SK-N-SH (cell line): ENCODE measurements at regions not wholly inside any gene's neighbourhood (a gene's known extent, or its start where the extent isn't known, plus 50 kb on each side); places are given as distances from the start of the nearest gene placed in this dataset.

Source experiments
- CTCF ChIA-PET: fragments of 300-600, 350-600 bp; formaldehyde crosslinking; extraction: SDS; loops from one replicate; lab custom pipeline; 2021; lab: Yijun Ruan, JAX
- POLR2A ChIA-PET: fragments of 350-600 bp; sonication (Branson Sonifier 250); formaldehyde crosslinking; extraction: SDS; loops from one replicate; lab custom pipeline; 2020; ENCODE audit warnings: antibody characterized with exemption, inconsistent platforms; lab: Yijun Ruan, JAX
- DNase-seq: peaks from one replicate; pipeline ENCODE4 v3.0.0; 2012
- H2AFZ ChIP-seq: fragments of 200-600 bp; sonication (generic); 2 replicates; pipeline ENCODE4 v1.8.1; 2016; ENCODE audit warnings: antibody characterized with exemption, mild to moderate bottlenecking, low read depth
- H3F3A ChIP-seq: fragments of 200-600 bp; sonication (generic); replicated peaks from 2 replicates; pipeline ENCODE3; 2016; ENCODE audit warnings: antibody characterized with exemption, mild to moderate bottlenecking; ENCODE audit not compliant: insufficient read depth
- H3K27ac ChIP-seq, 2 experiments: fragments of 200-500 bp in 1 of 2; fragments of 200-600 bp in 1 of 2; sonication (Bioruptor generic) in 1 of 2; sonication (generic), shearing (Covaris generic) in 1 of 2; 2 replicates each; pipeline versions ENCODE4 v1.5.1 to v1.6.1; 2014 to 2016; ENCODE audit warnings: low read depth in 2 of 2, inconsistent platforms in 1 of 2, low read length in 1 of 2, mild to moderate bottlenecking in 1 of 2, mixed read lengths in 1 of 2
- H3K27me3 ChIP-seq: fragments of 200-600 bp; sonication (generic), shearing (Covaris generic); 2 replicates; pipeline ENCODE4 v1.6.1; 2016; ENCODE audit warnings: mixed run types; ENCODE audit not compliant: insufficient read depth
- H3K36me3 ChIP-seq, 2 experiments: fragments of 200-500 bp in 1 of 2; fragments of 200-600 bp in 1 of 2; sonication (Bioruptor generic) in 1 of 2; sonication (generic) in 1 of 2; replicated peaks in 1 of 2; 2 replicates each; pipeline versions ENCODE3 to v1.5.1; 2014 to 2016; ENCODE audit warnings: low read length in 1 of 2, mild to moderate bottlenecking in 1 of 2; ENCODE audit not compliant: insufficient read depth in 2 of 2, control insufficient read depth in 1 of 2
- H3K4me1 ChIP-seq, 2 experiments: fragments of 200-500 bp in 1 of 2; fragments of 200-600 bp in 1 of 2; sonication (Bioruptor generic) in 1 of 2; sonication (generic), shearing (Covaris generic) in 1 of 2; 2 replicates each; pipeline versions ENCODE4 v1.5.1 to v1.6.1; 2014 to 2016; ENCODE audit warnings: low read depth in 1 of 2, low read length in 1 of 2, mixed run types in 1 of 2; ENCODE audit not compliant: insufficient read depth in 2 of 2, control insufficient read depth in 1 of 2
- H3K4me2 ChIP-seq: fragments of 200-600 bp; sonication (generic), shearing (Covaris generic); 2 replicates; pipeline ENCODE4 v1.6.1; 2017; ENCODE audit warnings: mixed run types
- H3K4me3 ChIP-seq, 2 experiments: fragments of 200-500 bp in 1 of 2; fragments of 200-600 bp in 1 of 2; sonication (Bioruptor generic) in 1 of 2; sonication (generic), shearing (Covaris generic) in 1 of 2; 2 replicates each; pipeline versions ENCODE4 v1.5.1 to v1.8.1; 2014 to 2016; ENCODE audit warnings: low read depth in 2 of 2, inconsistent platforms in 1 of 2, low read length in 1 of 2, mild to moderate bottlenecking in 1 of 2, mixed read lengths in 1 of 2, moderate library complexity in 1 of 2
- H3K79me2 ChIP-seq: fragments of 200-600 bp; sonication (generic); 2 replicates; pipeline ENCODE4 v1.8.1; 2017; ENCODE audit warnings: mild to moderate bottlenecking; ENCODE audit not compliant: insufficient read depth
- H3K9ac ChIP-seq: fragments of 200-600 bp; sonication (generic); 2 replicates; pipeline ENCODE4 v1.6.1; 2017; ENCODE audit warnings: mixed run types
- H3K9me2 ChIP-seq: fragments of 200-600 bp; sonication (generic); 2 replicates; pipeline ENCODE4 v1.6.1; 2017; ENCODE audit warnings: mixed run types
- H3K9me3 ChIP-seq: fragments of 200-600 bp; sonication (generic); 2 replicates; pipeline ENCODE4 v1.6.1; 2017; ENCODE audit warnings: mixed run types, mild to moderate bottlenecking, moderate library complexity
- H4K20me1 ChIP-seq: fragments of 200-600 bp; sonication (generic); 2 replicates; pipeline ENCODE4 v1.6.1; 2017; ENCODE audit warnings: mild to moderate bottlenecking, mixed run types; ENCODE audit not compliant: insufficient read depth
- CTCF ChIP-seq: fragments of 200-600 bp; sonication (generic); IDR thresholded peaks from 2 replicates; pipeline ENCODE4 v1.6.1; 2017; ENCODE audit warnings: antibody characterized with exemption, mild to moderate bottlenecking, moderate library complexity
- EZH2phosphoT487 ChIP-seq: fragments of 200-600 bp; sonication (generic); IDR thresholded peaks from 2 replicates; pipeline ENCODE4 v1.6.1; 2017; ENCODE audit warnings: low read depth, mixed run types, mild to moderate bottlenecking, antibody characterized with exemption, moderate library complexity, borderline replicate concordance
- FOSL2 ChIP-seq: IDR thresholded peaks from 2 replicates; pipeline ENCODE4 v1.4.0; 2012; ENCODE audit warnings: low read depth, mild to moderate bottlenecking, moderate library complexity, borderline replicate concordance
- FOXJ3 ChIP-seq: sonication (generic); formaldehyde crosslinking; IDR thresholded peaks from 2 replicates; pipeline ENCODE4 v1.5.1; 2020; ENCODE audit warnings: mild to moderate bottlenecking, missing genetic modification reagents
- FOXM1 ChIP-seq: IDR thresholded peaks from 2 replicates; pipeline ENCODE4 v1.4.0; 2012; ENCODE audit warnings: low read depth, mild to moderate bottlenecking
- GABPA ChIP-seq: IDR thresholded peaks from 2 replicates; pipeline ENCODE4 v1.4.0; 2012; ENCODE audit warnings: low read depth, mild to moderate bottlenecking
- GATA2 ChIP-seq: sonication (generic); formaldehyde crosslinking; IDR thresholded peaks from 2 replicates; pipeline ENCODE4 v1.5.0; 2020; ENCODE audit warnings: mild to moderate bottlenecking, missing genetic modification reagents
- JUND ChIP-seq: IDR thresholded peaks from 2 replicates; pipeline ENCODE4 v1.4.0; 2012
- MAX ChIP-seq: IDR thresholded peaks from 2 replicates; pipeline ENCODE4 v1.4.0; 2012; ENCODE audit warnings: low read depth
- MEF2A ChIP-seq: IDR thresholded peaks from 2 replicates; pipeline ENCODE4 v1.4.0; 2012; ENCODE audit warnings: low read depth, borderline replicate concordance
- NFIC ChIP-seq: IDR thresholded peaks from 2 replicates; pipeline ENCODE4 v1.4.0; 2012; ENCODE audit warnings: borderline replicate concordance
- RXRA ChIP-seq: IDR thresholded peaks from 2 replicates; pipeline ENCODE4 v1.4.0; 2012; ENCODE audit warnings: low read depth, mild to moderate bottlenecking, borderline replicate concordance
- TAF1 ChIP-seq: IDR thresholded peaks from 2 replicates; pipeline ENCODE4 v1.6.1; 2012; ENCODE audit warnings: low read depth, mild to moderate bottlenecking, low read length, moderate library complexity, borderline replicate concordance
- TCF12 ChIP-seq: IDR thresholded peaks from 2 replicates; pipeline ENCODE4 v1.4.0; 2012
- USF1 ChIP-seq: IDR thresholded peaks from 2 replicates; pipeline ENCODE4 v1.4.0; 2012; ENCODE audit warnings: low read depth, borderline replicate concordance
- USF2 ChIP-seq: fragments of 150-350 bp; IDR thresholded peaks from 2 replicates; pipeline ENCODE4 v1.6.1; 2017; ENCODE audit warnings: antibody characterized with exemption, low read length, low read depth, borderline replicate concordance
- YY1 ChIP-seq: IDR thresholded peaks from 2 replicates; pipeline ENCODE4 v1.4.0; 2012; ENCODE audit warnings: low read depth, mild to moderate bottlenecking
- WGBS: methylation state at CpG from one replicate; pipeline ENCODE4 v1.1.6; 2017; ENCODE audit warnings: low lambda C conversion rate; 5-methylcytosine and 5-hydroxymethylcytosine counted together

GRCh38 chr20:57987659-57988058 lies 240.8 kb downstream of the ANKRD60 start:
- 74% methylated on average over 6 of the region's 6 CpGs for WGBS
- Histone ChIP-seq H3K9ac (no peak overlapping the region), H3K4me2 (no peak overlapping the region), H3K9me2 (no peaks in the 10 kb centered on the region), H2AFZ (no peak overlapping the region), H3K27ac (no peak overlapping the region), H4K20me1 (no peaks in the 10 kb centered on the region), H3K4me3 (no peak overlapping the region), H3K9me3 (no peaks in the 10 kb centered on the region), H3K4me1 (peaks cover 4 to 42% of the 10 kb centered on the region in 2 experiments; a peak in 3 of 4 replicates), H3F3A (peaks cover 9% of the 10 kb centered on the region), H3K79me2 (no peaks in the 10 kb centered on the region), H3K27me3 (no peaks in the 10 kb centered on the region), H3K36me3 (no peaks in the 10 kb centered on the region)
- DNase-seq, result no peak
- no peak for TF ChIP-seq JUND
- no peak for TF ChIP-seq USF2
- TF ChIP-seq TAF1, result no peak
- TF ChIP-seq GATA2 (CRISPR knock-in tag), result no peak
- TF ChIP-seq MEF2A, result no peak
- TF ChIP-seq FOSL2, result no peak
- TF ChIP-seq FOXM1, result no peak
- TF ChIP-seq EZH2phosphoT487, result no peak
- no peak for TF ChIP-seq GABPA
- no peak for TF ChIP-seq MAX
- no peak for TF ChIP-seq RXRA
- TF ChIP-seq CTCF, result no peak
- no peak for TF ChIP-seq FOXJ3
- no peak for TF ChIP-seq USF1
- TF ChIP-seq NFIC, result no peak
- TF ChIP-seq TCF12, result no peak
- no peak for TF ChIP-seq YY1
- ChIA-PET CTCF (interaction anchor here (1.3 to 1.6 kb wide), 2 partner anchors 19 to 333 kb away, joined by 5 read pairs; no protein-coding TSS in a partner anchor), POLR2A (no interaction called here)
